ENCODE measurements at regions not wholly inside any gene's neighbourhood (a gene's known extent, or its start where the extent isn't known, plus 50 kb on each side); places are given as distances from the start of the nearest gene placed in this dataset.

DNA sequence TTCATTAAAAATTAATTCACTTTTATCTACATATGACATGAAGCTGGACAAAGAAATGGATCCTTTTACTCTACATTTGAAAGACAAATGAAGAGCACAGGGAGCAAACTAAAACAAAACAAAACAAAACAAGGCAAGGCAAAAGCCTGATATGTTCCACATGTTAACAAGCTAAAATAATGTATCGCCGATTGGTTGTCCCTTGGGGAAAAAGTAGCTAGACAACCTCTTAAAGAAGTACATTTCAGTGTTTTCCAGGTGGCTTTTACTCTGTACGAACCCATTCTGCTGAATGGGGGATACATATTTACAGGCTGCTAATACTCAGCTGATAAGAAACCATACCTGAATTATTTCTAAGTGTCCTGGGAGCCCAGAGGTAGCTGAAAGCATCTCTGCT, 493.0 kb upstream of the TBL1XR1 start:
- no peak for DNase-seq (ENCODE audit: low read depth)
- Histone ChIP-seq H3K36me3 (ENCODE audit: control insufficient read depth, insufficient read depth, low read length) (no peaks in the 10 kb centered on the region), H3K27me3 (ENCODE audit: control insufficient read depth, insufficient read depth, low read length) (no peaks in the 10 kb centered on the region), H3K4me3 (ENCODE audit: low read depth, low read length) (no peak overlapping the region)
- TF ChIP-seq, protein P1, sequence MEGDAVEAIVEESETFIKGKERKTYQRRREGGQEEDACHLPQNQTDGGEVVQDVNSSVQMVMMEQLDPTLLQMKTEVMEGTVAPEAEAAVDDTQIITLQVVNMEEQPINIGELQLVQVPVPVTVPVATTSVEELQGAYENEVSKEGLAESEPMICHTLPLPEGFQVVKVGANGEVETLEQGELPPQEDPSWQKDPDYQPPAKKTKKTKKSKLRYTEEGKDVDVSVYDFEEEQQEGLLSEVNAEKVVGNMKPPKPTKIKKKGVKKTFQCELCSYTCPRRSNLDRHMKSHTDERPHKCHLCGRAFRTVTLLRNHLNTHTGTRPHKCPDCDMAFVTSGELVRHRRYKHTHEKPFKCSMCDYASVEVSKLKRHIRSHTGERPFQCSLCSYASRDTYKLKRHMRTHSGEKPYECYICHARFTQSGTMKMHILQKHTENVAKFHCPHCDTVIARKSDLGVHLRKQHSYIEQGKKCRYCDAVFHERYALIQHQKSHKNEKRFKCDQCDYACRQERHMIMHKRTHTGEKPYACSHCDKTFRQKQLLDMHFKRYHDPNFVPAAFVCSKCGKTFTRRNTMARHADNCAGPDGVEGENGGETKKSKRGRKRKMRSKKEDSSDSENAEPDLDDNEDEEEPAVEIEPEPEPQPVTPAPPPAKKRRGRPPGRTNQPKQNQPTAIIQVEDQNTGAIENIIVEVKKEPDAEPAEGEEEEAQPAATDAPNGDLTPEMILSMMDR (IDR thresholded peaks at IDR 0.05; ENCODE audit: insufficient read depth, low read length, severe bottlenecking) = no peak
- FAIRE-seq = no peak

DNA sequence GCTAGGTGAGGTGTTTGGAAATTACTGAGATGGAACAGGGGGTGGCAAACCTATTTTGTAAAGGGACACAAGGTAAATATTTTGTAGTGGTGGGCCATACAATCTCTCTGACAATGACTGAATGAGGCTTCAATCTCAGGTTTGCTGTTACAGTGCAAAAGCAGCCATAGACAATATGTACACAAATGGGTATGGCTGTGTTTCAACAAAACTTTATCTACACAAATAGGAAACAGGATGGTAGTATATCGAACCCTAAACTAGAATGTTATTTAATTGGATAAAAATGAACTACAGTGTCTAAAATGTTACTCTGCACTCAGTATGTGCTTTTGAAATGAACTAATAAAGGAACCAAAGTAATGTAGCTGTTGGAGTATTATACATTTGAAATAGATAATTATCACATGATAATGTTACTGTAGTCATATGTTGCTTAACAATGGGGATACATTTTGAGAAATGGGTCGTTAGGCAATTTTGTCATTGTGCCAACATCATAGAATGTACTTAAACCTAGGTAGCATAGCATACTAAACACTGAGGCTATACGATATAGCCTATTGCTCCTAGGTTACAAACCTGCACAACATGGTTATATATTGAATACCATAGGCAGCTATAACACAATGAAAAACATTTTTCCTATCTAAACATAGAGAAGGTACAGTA, 495.2 kb upstream of the TBL1XR1 start:
- DNase-seq (ENCODE audit: low read depth) = no peak
- H3K4me3 ChIP-seq (ENCODE audit: low read depth, low read length) = no peak overlapping the region
- H3K27me3 ChIP-seq (ENCODE audit: control insufficient read depth, insufficient read depth, low read length) = no peaks in the 10 kb centered on the region
- H3K36me3 ChIP-seq (ENCODE audit: control insufficient read depth, insufficient read depth, low read length) = no peaks in the 10 kb centered on the region
- no peak for FAIRE-seq
- TF ChIP-seq, protein P1 (IDR thresholded peaks at IDR 0.05; ENCODE audit: insufficient read depth, low read length, severe bottlenecking) = no peak

DNA sequence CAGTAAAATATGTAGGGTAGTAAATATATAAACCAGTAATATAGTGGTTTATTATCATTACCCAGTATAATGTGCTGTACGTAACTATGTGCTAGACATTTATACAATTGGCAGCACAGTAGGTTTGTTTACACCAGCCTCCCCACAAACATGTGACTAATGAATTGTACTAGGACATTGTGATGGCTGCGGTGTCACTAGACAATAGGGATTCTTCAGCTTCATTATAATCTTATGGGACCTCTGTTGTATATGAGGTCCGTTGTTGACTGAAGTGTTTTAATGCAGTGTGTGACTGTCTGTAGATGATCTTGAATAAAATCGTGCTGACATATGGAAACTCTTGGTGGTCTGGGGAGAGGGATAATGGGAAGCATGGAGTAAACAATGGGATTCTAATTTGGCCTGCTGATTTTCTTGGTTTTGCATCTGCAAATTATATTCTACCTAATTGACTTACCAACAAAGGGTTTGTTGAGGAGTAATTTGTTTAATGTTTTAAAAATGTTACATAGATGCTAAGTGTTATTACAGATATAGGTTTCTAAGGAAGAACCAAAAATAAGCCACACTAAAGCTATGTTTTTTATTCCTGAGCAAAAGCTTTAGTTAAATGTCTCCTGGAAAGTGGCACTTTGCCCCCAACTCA, 496.5 kb upstream of the TBL1XR1 start:
- TF ChIP-seq, protein P1 (IDR thresholded peaks at IDR 0.05; ENCODE audit: insufficient read depth, low read length, severe bottlenecking) = no peak
- FAIRE-seq (no peak), DNase-seq (ENCODE audit: low read depth) (no peak)
- H3K36me3 ChIP-seq (ENCODE audit: control insufficient read depth, insufficient read depth, low read length) = no peaks in the 10 kb centered on the region
- no peak overlapping the region for H3K4me3 ChIP-seq (ENCODE audit: low read depth, low read length)
- H3K27me3 ChIP-seq (ENCODE audit: control insufficient read depth, insufficient read depth, low read length) = no peaks in the 10 kb centered on the region

DNA sequence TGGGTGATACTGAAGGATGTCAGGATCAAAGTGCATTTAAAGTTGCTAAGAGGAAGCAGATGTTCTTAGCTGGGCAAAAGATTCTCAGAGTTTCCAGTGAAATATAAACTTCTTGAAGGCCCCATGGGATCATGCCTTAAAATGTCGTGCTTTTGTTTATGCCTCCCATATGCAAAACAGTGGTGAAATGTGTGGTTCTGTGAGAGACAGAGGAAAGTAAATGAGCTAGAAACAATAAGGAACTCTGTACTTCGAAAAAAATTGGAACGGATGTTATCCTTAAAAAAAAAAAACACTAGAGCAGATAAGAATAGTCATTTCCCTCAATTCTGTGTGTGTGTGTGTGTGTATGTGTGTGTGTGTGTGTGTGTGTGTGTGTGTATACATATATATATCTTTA, 497.0 kb upstream of the TBL1XR1 start:
- Histone ChIP-seq H3K4me3 (ENCODE audit: low read depth, low read length) (no peak overlapping the region), H3K36me3 (ENCODE audit: control insufficient read depth, insufficient read depth, low read length) (no peaks in the 10 kb centered on the region), H3K27me3 (ENCODE audit: control insufficient read depth, insufficient read depth, low read length) (no peaks in the 10 kb centered on the region)
- no peak for DNase-seq (ENCODE audit: low read depth)
- TF ChIP-seq, protein P1 (IDR thresholded peaks at IDR 0.05; ENCODE audit: insufficient read depth, low read length, severe bottlenecking) = no peak
- no peak for FAIRE-seq

DNA sequence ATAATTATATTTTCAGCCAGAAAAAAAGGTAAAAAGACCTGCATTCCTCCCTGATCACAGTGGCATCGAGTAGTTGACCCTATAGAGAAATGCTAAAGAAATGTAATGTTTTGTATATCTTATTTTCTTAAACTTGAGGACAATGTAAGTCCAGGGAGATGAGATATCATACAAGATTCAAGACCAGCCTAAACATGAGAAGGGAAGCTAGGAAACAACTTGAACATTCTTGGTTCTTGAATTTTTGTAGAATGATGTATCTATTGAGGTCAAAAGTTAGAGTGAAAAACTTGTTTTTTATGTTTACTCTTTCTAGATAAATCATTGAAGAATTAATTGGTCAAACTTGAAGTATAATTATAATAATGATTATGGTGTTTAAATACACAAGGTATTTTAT, 497.7 kb upstream of the TBL1XR1 start:
- TF ChIP-seq, protein P1 (IDR thresholded peaks at IDR 0.05; ENCODE audit: insufficient read depth, low read length, severe bottlenecking) = no peak
- H3K36me3 ChIP-seq (ENCODE audit: control insufficient read depth, insufficient read depth, low read length) = no peaks in the 10 kb centered on the region
- H3K4me3 ChIP-seq (ENCODE audit: low read depth, low read length) = no peak overlapping the region
- FAIRE-seq = no peak
- no peak for DNase-seq (ENCODE audit: low read depth)
- no peaks in the 10 kb centered on the region for H3K27me3 ChIP-seq (ENCODE audit: control insufficient read depth, insufficient read depth, low read length)
